HT-29 (cell line): ENCODE measurements at regions not wholly inside any gene's neighbourhood (a gene's known extent, or its start where the extent isn't known, plus 50 kb on each side); places are given as distances from the start of the nearest gene placed in this dataset.
"Not testable (repeated sequence)": the region's sequence is repeated elsewhere in the genome, so short reads cannot be mapped to it uniquely, and the experiment has no call there.

ENCODE experiments used
- DNase-seq: peaks from one replicate; pipeline ENCODE4 v3.0.0-alpha.2; 2015; ENCODE audit warnings: low spot score

DNA sequence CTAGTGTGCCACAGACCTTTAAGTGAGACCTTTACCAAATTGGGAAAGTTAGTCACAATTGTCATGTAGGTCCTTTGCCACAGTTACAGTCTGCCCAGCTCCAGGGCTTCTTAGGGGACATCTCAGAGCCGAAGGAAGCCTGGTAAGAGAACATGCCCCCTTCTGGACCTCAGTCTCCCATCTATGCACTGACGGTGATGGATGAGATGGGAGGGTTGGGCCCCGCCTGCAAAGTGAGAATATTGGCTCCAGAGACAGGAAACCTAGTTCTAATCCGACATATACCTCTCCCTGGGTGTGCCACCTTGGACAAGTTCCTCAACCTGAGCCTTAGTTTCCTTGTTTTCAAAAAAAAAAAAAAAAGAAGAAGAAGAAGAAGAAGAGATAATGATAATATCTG is 85.1 kb upstream of the NAV2 start:
- DNase-seq = no peak

- no peak for DNase-seq
Measured at GRCh38 chr11:19625438-19625837, 87.2 kb upstream of the NAV2 start.

GRCh38 chr11:19617696-19618523 is 94.7 kb upstream of the NAV2 start:
- no peak for DNase-seq

GRCh38 chr11:19615341-19616183 is 97.1 kb upstream of the NAV2 start:
- no peak for DNase-seq

GRCh38 chr11:19614370-19614940 is 98.2 kb upstream of the NAV2 start:
- DNase-seq = no peak

DNA sequence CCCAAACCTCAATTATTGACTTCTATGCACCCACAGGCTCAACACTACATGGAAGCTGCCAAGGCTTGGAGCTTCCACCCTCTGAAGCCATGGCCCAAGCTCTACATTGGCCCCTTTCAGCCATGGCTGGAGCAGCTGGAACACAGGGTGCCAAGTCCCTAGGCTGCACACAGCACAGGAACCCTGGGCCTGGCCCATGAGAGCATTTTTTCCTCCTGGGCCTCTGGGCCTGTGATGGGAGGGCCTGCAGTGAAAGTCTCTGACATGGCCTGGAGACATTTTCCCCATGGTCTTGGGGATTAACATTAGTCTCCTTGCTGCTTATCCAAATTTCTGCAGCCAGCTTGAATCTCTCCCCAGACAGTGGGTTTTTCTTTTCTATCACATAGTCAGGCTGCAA is 100.6 kb upstream of the NAV2 start:
- DNase-seq = not testable (repeated sequence)

GRCh38 chr11:19607656-19608360 is 104.8 kb upstream of the NAV2 start:
- DNase-seq = no peak

- no peak for DNase-seq
Measured at GRCh38 chr11:19606856-19607655, 105.6 kb upstream of the NAV2 start.

DNA sequence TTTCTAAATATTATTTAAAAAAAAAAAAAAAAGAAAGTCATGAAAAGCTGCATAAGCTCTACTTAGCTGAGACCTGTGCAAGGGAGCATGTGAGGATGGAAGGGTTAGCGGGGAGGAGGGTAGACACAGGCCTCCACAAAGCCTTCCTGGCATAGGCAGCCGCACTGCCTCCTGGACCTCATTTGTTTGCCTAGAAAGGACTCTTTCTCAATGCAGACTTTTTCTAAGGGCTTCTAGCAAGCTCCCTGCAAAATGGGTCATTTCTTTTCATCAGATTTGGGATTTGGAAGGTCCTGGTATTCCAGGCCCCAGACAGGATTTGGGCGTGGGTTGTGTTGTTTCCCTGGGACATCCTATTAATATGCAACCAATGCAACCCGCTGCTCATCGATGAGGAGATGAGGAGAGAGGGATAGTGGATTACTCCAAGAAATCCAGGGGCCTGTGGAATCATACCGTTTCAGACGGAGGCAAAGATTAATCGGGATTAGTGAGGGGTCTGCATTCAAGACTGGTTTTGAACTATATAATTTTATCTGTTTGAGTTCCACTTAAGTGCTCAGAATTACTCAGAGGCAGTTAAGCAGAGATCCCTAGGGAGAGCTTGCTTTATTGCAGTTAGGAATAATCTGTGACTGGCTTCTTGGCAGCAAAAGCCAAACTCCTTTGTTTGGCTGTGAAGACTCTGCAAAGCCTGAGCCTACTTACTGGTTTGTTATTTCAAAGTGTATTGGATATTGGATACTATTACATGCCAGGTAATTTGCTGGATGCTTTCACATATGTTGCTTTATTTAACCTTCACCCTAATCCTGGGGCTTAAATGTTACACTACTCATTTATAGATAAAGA is 106.9 kb upstream of the NAV2 start:
- DNase-seq = no peak

DNA sequence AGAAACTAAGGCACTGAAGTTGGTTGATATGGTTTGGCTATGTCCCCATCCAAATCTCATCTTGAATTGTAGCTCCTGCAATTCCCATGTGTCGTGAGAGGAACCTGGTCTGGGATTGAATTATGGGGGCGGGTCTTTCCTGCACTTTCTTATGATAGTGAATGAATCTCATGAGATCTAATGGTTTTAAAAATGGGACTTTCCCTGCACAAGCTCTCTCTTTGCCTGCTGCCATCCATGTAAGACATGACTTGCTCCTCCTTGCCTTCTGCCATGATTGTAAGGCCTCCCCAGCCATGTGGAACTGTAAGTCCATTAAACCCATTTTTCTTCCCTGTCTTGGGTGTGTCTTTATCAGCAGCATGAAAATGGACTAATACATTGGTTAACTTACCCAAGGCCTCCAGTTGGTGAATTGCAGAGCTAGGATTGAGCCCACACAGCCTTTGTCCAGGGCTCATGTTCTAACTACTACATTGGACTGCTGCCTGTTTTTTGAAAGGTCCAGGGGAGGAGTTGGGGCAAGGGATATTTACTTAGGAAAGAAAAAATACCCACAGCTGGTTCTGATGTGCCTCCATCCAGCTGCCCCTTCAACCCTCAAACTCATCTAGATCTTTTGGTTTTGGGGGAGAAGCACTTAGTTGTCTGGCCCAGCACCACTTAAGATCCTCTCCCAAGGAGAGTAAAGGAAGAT is 107.8 kb upstream of the NAV2 start:
- DNase-seq = no peak

DNA sequence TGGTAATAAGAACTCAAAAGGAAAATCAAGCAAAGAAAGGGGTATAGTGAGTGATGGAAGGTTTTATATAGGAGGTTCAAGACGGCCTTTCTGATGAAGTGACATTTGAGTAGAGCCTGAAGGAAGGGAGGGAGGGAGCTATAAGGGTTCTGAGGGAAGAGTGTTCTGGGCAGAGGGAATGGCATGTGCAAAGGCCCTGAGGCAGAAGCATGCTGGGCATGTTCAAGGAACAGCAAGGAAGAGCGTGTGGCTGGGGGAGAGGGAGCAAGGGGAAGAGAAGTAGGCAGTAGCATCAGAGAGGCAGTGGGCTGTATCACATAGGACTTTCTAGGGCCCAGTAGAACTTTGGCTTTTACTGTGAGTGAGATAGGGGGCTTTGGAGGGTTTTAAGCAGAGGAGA is 108.9 kb upstream of the NAV2 start:
- no peak for DNase-seq

DNA sequence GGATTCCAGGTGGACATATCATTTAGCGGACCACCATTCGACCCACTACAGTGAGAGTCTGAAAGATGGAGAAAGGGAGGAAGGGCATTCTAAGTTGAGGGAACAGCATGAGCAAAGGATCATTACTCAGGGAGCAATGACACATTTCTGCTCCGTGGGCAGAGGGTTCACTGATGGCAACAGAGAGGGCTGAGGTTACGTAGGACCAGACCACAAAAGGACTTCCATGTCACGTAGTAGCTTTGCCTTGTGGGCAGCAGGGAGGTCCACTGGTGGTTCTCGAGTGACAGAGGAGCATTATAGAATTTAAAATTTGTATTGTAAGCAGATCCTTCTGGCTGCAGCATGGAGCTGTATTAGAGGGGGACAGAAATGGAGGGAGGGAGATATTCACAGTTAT is 109.7 kb upstream of the NAV2 start:
- no peak for DNase-seq

DNA sequence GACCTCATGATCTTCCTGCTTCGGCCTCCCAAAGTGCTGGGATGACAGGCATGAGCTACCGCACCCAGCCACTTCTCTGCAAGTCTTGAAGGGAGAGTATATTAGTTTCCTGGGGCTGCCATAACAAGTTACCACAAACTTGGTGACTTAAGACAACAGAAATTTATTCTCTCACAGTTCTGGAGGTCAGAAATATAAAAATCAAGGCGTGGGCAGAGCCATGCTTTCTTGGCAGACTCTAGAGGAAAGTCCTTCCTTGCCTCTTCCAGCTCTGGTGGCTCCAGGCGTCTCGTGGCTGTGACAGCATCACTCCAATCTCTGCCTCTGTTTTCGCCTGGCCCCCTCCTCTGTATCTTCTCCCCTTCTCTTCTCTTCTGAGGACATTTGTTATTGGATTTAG is 110.2 kb upstream of the NAV2 start:
- no peak for DNase-seq

- DNase-seq = no peak
Measured at GRCh38 chr11:19601235-19601634, 111.4 kb upstream of the NAV2 start.

DNA sequence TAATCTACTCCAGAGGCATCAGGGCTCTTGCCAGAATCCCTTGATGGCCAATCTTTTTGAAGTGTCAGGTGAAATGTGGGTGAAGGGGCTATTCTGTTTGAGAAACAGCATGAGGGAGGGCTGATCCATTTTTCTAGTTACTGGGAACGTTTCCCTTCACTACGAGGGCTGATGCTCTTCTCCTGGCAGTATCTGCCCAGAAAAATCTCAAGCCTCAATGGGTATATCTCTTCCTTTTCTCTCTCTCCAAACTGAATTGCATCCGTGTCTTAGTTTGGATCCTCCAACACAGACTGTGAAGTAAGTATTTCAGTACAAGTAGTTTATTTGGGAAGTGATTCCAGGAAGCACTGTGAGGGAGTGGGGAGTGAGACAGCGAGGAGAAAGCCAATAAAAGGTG is 113.0 kb upstream of the NAV2 start:
- DNase-seq = no peak

DNA sequence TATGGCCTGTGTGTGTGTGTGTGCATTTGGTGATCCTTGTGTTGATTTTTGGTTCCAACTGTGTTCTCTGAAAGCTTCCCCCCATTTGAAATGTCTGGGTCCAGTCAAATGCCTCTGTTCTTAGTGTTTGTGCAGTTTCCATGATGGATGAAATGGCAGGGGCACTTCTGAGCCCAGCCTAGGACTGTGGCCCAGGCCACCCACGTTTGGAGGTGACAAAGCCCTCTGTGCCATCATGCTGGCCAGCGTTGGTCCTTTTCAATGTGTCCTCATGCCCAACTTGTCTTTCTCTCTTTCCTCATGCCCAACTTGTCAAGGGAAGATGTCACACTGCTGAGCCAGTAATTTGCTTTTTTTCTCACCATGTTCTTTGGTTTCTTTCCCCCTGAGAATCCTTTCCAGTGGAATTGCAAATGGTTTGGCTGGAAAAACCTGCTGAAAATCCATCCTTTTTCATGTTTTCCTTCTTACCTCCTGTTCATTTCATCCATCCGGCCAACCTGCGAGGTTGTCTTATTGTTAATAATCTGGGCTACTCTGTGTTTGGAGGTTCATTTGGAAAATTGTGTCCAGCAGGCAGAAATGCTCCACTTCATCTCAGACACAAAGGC is 113.7 kb upstream of the NAV2 start:
- no peak for DNase-seq

- DNase-seq = no peak
Measured at GRCh38 chr11:19598456-19598855, 114.2 kb upstream of the NAV2 start.

DNA sequence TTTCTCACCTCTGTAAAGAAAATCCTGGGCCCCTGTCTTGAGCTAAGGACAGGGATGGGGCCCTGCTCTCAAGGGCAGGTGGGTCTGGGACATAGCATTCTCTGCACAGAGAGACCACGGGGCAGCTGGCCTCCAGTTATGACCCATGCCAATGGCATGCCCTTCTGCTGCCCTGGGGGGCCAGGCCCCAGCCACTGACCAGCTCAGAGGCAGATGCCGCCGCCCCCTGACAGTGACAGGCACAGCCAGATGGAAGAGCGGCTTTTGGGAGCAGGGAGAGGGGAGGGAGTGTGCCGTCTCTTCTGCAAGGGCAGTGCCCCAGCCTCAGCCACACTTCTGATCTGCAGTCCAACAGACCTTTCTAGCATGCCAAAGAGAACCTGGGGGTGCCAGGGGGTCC is 114.8 kb upstream of the NAV2 start:
- no peak for DNase-seq

DNA sequence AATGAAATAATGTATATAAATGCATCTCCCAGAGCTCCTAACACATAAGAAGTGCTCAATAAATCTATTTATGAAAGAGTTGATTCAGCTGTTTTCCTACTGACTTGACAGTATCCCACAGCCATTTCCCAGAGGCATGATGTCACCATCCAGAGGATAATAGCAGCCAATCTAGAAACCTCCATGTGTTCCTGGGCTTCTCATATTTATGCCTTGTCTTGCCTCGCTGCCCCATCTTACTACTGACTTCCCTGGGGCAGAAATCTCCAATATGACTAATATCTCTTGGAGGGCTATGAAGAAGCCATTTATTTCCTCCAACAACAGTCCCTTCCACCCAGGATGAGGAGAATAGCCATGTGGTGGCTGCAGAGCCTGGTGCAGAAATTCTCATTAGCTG is 115.4 kb upstream of the NAV2 start:
- DNase-seq = no peak
